SK-N-SH (cell line): ENCODE measurements at regions not wholly inside any gene's neighbourhood (a gene's known extent, or its start where the extent isn't known, plus 50 kb on each side); places are given as distances from the start of the nearest gene placed in this dataset.

Experiments used
- FOSL2 ChIP-seq: IDR thresholded peaks from 2 replicates; pipeline ENCODE4 v1.4.0; 2012; ENCODE audit warnings: low read depth, mild to moderate bottlenecking, moderate library complexity, borderline replicate concordance
- GABPA ChIP-seq: IDR thresholded peaks from 2 replicates; pipeline ENCODE4 v1.4.0; 2012; ENCODE audit warnings: low read depth, mild to moderate bottlenecking
- JUND ChIP-seq: IDR thresholded peaks from 2 replicates; pipeline ENCODE4 v1.4.0; 2012
- MEF2A ChIP-seq: IDR thresholded peaks from 2 replicates; pipeline ENCODE4 v1.4.0; 2012; ENCODE audit warnings: low read depth, borderline replicate concordance
- POLR2AphosphoS5 ChIP-seq: IDR thresholded peaks from 2 replicates; pipeline ENCODE4 v1.6.1; 2012; ENCODE audit warnings: low read depth, low read length
- RCOR1 ChIP-seq: fragments of 150-350 bp; IDR thresholded peaks from 2 replicates; pipeline ENCODE4 v1.6.1; 2017; ENCODE audit warnings: antibody characterized with exemption, low read length
- RFX5 ChIP-seq: IDR thresholded peaks from 2 replicates; pipeline ENCODE4 v1.6.1; 2012; ENCODE audit warnings: mild to moderate bottlenecking, improper control_type of control experiment, low read length
- RXRA ChIP-seq: IDR thresholded peaks from 2 replicates; pipeline ENCODE4 v1.4.0; 2012; ENCODE audit warnings: low read depth, mild to moderate bottlenecking, borderline replicate concordance
- SIN3A ChIP-seq: IDR thresholded peaks from 2 replicates; pipeline ENCODE4 v1.6.1; 2012; ENCODE audit warnings: low read depth, mild to moderate bottlenecking, low read length, moderate library complexity, borderline replicate concordance
- SMC3 ChIP-seq: IDR thresholded peaks from 2 replicates; pipeline ENCODE4 v1.6.1; 2012; ENCODE audit warnings: low read depth, low read length, improper control_type of control experiment
- TAF1 ChIP-seq: IDR thresholded peaks from 2 replicates; pipeline ENCODE4 v1.6.1; 2012; ENCODE audit warnings: low read depth, mild to moderate bottlenecking, low read length, moderate library complexity, borderline replicate concordance
- TF ChIP-seq, protein P1 (sequence below): fragments of 200-600 bp; sonication (generic); IDR thresholded peaks from 2 replicates; pipeline ENCODE4 v1.6.1; 2017; ENCODE audit warnings: antibody characterized with exemption, mild to moderate bottlenecking, moderate library complexity
- TF ChIP-seq, protein P2 (sequence below): IDR thresholded peaks from 2 replicates; pipeline ENCODE4 v1.6.1; 2012; ENCODE audit warnings: mild to moderate bottlenecking, low read depth, low read length, moderate library complexity

GRCh38 chr1:29739176-29739575 is 502.9 kb downstream of the PTPRU start:
- no peak for TF ChIP-seq SMC3
- TF ChIP-seq, protein P1, sequence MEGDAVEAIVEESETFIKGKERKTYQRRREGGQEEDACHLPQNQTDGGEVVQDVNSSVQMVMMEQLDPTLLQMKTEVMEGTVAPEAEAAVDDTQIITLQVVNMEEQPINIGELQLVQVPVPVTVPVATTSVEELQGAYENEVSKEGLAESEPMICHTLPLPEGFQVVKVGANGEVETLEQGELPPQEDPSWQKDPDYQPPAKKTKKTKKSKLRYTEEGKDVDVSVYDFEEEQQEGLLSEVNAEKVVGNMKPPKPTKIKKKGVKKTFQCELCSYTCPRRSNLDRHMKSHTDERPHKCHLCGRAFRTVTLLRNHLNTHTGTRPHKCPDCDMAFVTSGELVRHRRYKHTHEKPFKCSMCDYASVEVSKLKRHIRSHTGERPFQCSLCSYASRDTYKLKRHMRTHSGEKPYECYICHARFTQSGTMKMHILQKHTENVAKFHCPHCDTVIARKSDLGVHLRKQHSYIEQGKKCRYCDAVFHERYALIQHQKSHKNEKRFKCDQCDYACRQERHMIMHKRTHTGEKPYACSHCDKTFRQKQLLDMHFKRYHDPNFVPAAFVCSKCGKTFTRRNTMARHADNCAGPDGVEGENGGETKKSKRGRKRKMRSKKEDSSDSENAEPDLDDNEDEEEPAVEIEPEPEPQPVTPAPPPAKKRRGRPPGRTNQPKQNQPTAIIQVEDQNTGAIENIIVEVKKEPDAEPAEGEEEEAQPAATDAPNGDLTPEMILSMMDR = no peak
- TF ChIP-seq POLR2AphosphoS5 = no peak
- TF ChIP-seq TAF1 = no peak
- TF ChIP-seq JUND = no peak
- no peak for TF ChIP-seq MEF2A
- no peak for TF ChIP-seq FOSL2
- no peak for TF ChIP-seq SIN3A
- TF ChIP-seq, protein P2, sequence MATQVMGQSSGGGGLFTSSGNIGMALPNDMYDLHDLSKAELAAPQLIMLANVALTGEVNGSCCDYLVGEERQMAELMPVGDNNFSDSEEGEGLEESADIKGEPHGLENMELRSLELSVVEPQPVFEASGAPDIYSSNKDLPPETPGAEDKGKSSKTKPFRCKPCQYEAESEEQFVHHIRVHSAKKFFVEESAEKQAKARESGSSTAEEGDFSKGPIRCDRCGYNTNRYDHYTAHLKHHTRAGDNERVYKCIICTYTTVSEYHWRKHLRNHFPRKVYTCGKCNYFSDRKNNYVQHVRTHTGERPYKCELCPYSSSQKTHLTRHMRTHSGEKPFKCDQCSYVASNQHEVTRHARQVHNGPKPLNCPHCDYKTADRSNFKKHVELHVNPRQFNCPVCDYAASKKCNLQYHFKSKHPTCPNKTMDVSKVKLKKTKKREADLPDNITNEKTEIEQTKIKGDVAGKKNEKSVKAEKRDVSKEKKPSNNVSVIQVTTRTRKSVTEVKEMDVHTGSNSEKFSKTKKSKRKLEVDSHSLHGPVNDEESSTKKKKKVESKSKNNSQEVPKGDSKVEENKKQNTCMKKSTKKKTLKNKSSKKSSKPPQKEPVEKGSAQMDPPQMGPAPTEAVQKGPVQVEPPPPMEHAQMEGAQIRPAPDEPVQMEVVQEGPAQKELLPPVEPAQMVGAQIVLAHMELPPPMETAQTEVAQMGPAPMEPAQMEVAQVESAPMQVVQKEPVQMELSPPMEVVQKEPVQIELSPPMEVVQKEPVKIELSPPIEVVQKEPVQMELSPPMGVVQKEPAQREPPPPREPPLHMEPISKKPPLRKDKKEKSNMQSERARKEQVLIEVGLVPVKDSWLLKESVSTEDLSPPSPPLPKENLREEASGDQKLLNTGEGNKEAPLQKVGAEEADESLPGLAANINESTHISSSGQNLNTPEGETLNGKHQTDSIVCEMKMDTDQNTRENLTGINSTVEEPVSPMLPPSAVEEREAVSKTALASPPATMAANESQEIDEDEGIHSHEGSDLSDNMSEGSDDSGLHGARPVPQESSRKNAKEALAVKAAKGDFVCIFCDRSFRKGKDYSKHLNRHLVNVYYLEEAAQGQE = no peak
- no peak for TF ChIP-seq RCOR1
- TF ChIP-seq RFX5 = no peak
- no peak for TF ChIP-seq RXRA
- TF ChIP-seq GABPA = no peak
